ENCODE measurements at regions not wholly inside any gene's neighbourhood (a gene's known extent, or its start where the extent isn't known, plus 50 kb on each side); places are given as distances from the start of the nearest gene placed in this dataset.

GRCh38 chrX:13373027-13373426 lies 53.2 kb upstream of the ATXN3L start:
- Histone ChIP-seq H3K4me1 (ENCODE audit: control insufficient read depth in 1 of 2, insufficient read depth in 2 of 2, low read length in 2 of 2) (no peaks in the 10 kb centered on the region), H3K4me3 (replicated peaks in 1 of 2; ENCODE audit: low read depth in 1 of 2, low read length in 2 of 2) (no peak overlapping the region), H3K4me2 (ENCODE audit: low read length) (no peak overlapping the region), H3K9me2 (ENCODE audit: insufficient read depth) (no peaks in the 10 kb centered on the region), H3K27me3 (ENCODE audit: insufficient read depth, low read length) (no peaks in the 10 kb centered on the region), H3K27ac (ENCODE audit: low read depth, low read length) (no peak overlapping the region), H3K9me3 (ENCODE audit: control insufficient read depth in 1 of 2, insufficient read depth in 1 of 2, low read depth in 1 of 2, low read length in 2 of 2) (no peaks in the 10 kb centered on the region), H2AFZ (ENCODE audit: low read depth, low read length, poor library complexity, severe bottlenecking) (no peak overlapping the region), H3K9ac (ENCODE audit: low read length) (no peak overlapping the region), H3K36me3 (ENCODE audit: control insufficient read depth in 1 of 2, insufficient read depth in 2 of 2, low read length in 2 of 2) (no peaks in the 10 kb centered on the region), H4K20me1 (ENCODE audit: insufficient read depth) (no peaks in the 10 kb centered on the region), H3K79me2 (ENCODE audit: insufficient read depth, low read length) (no peaks in the 10 kb centered on the region)
- ChIA-PET CTCF (no interaction called here), RAD21 (ENCODE audit: low non-redundant PET in 1 of 2, low total read pairs in 2 of 2, uncharacterized antibody in 2 of 2, unreplicated experiment in 2 of 2) (no interaction called here), POLR2A (no interaction called here)
- intact Hi-C loops (cut with micrococcal nuclease) = no loop called here
- BruUV-seq (replicated peaks) = no TSS peak
- TF ChIP-seq POLR2A (IDR thresholded peaks at IDR 0.05; ENCODE audit: borderline replicate concordance, extremely low read depth, insufficient read depth, insufficient read length) (no peak), CBX3 (IDR thresholded peaks at IDR 0.05; ENCODE audit: low read depth) (no peak), EZH2phosphoT487 (IDR thresholded peaks at IDR 0.05; ENCODE audit: borderline replicate concordance) (no peak), CTCF (IDR thresholded peaks at IDR 0.05 in 2 of 3, conservative IDR thresholded peaks at IDR 0.05 in 1 of 3; ENCODE audit: borderline replicate concordance in 1 of 3, insufficient read depth in 1 of 3, low read depth in 2 of 3, low read length in 2 of 3) (no peak), RAD21 (IDR thresholded peaks at IDR 0.05; ENCODE audit: low read depth) (no peak), POLR2AphosphoS5 (IDR thresholded peaks at IDR 0.05; ENCODE audit: low read depth, low read length) (no peak), SRF (IDR thresholded peaks at IDR 0.05; ENCODE audit: low read depth) (no peak), CEBPB (IDR thresholded peaks at IDR 0.05; ENCODE audit: low read depth) (no peak), ZNF274 (IDR thresholded peaks at IDR 0.05; ENCODE audit: low read depth, low read length) (no peak), EZH2 (IDR thresholded peaks at IDR 0.05) (no peak), TCF7L2 (IDR thresholded peaks at IDR 0.05; ENCODE audit: borderline replicate concordance, extremely low read depth, insufficient read depth, insufficient read length) (no peak), SP1 (IDR thresholded peaks at IDR 0.05; ENCODE audit: low read depth) (no peak), EGR1 (IDR thresholded peaks at IDR 0.05; ENCODE audit: low read depth) (no peak), JUND (IDR thresholded peaks at IDR 0.05) (no peak), ZFX (IDR thresholded peaks at IDR 0.05) (no peak)
- no peak for ATAC-seq
- no peak for DNase-seq (ENCODE audit: low read depth, low spot score)
